K562 (cell line): ENCODE measurements at regions not wholly inside any gene's neighbourhood (a gene's known extent, or its start where the extent isn't known, plus 50 kb on each side); places are given as distances from the start of the nearest gene placed in this dataset.

Experiments used
- ATAC-seq: fragments of 200-7000 bp; cut with Tn5 transposase; 3 replicates; pipeline ENCODE4 v1.9.1; 2020; ENCODE audit warnings: moderate library complexity
- BruUV-seq: library from RNA; stranded (reverse); fragments of 400-500 nt; replicated peaks from 2 replicates; lab custom pipeline; 2021; lab: Mats Ljungman, UMichigan
- CTCF ChIA-PET: fragments of 300-600 bp; formaldehyde crosslinking; extraction: SDS; loops from one replicate; lab custom pipeline; 2021; ENCODE audit warnings: low intra/inter-chr PET ratio; lab: Yijun Ruan, JAX
- POLR2A ChIA-PET: fragments of 300-600, 350-650 bp; sonication (Branson Sonifier 250); formaldehyde crosslinking; extraction: SDS; loops from one replicate; lab custom pipeline; 2021; ENCODE audit warnings: antibody characterized with exemption, inconsistent platforms; lab: Yijun Ruan, JAX
- DNase-seq, 4 experiments: peaks; one replicate each; pipeline versions ENCODE4 v3.0.0 to v3.0.0-alpha.2; 2011 to 2018; ENCODE audit warnings: low spot score in 3 of 4, mixed read lengths in 3 of 4; ENCODE audit errors: extremely low read depth in 1 of 4
- FAIRE-seq: peaks from 2 replicates; lab custom pipeline; 2011; peaks lifted over from hg19 to GRCh38; lab: Jason Lieb, UNC
- H2AFZ ChIP-seq: 2 replicates; pipeline ENCODE4 v1.6.0; 2011; ENCODE audit warnings: low read depth, low read length, control low read depth, inconsistent platforms
- H3K27ac ChIP-seq: fragments of 200-600 bp; 3 replicates; pipeline ENCODE4 v1.8.0; 2011; ENCODE audit warnings: low read depth, mild to moderate bottlenecking, control low read depth, inconsistent platforms, low read length, moderate library complexity, mixed read lengths; ENCODE audit errors: extremely low read depth
- H3K27me3 ChIP-seq, 2 experiments: fragments of 300-600 bp in 1 of 2; 2 replicates in 1 of 2; 3 replicates in 1 of 2; pipeline versions ENCODE4 v1.6.0 to v1.8.0; 2011; ENCODE audit warnings: inconsistent platforms in 2 of 2, low read length in 2 of 2, mild to moderate bottlenecking in 1 of 2, mixed read lengths in 1 of 2, moderate library complexity in 1 of 2; ENCODE audit not compliant: control insufficient read depth in 2 of 2, insufficient read depth in 2 of 2
- H3K36me3 ChIP-seq: fragments of 300-600 bp; 3 replicates; pipeline ENCODE4 v1.8.0; 2011; ENCODE audit warnings: mild to moderate bottlenecking, low read length, inconsistent platforms; ENCODE audit not compliant: control insufficient read depth, insufficient read depth
- H3K4me1 ChIP-seq, 2 experiments: fragments of 200-600 bp in 1 of 2; replicated peaks in 1 of 2; 2 replicates in 1 of 2; 3 replicates in 1 of 2; pipeline versions ENCODE4 v1.5.1 to v1.8.0; 2011; ENCODE audit warnings: inconsistent platforms in 2 of 2, low read length in 2 of 2, mild to moderate bottlenecking in 1 of 2, mixed read lengths in 1 of 2, moderate library complexity in 1 of 2; ENCODE audit not compliant: control insufficient read depth in 2 of 2, insufficient read depth in 2 of 2
- H3K4me2 ChIP-seq: 2 replicates; pipeline ENCODE4 v1.6.1; 2011; ENCODE audit warnings: low read length, control low read depth, inconsistent platforms, mixed read lengths; ENCODE audit not compliant: insufficient read depth
- H3K4me3 ChIP-seq: fragments of 200-600 bp; sonication (generic), shearing (Covaris generic); 2 replicates; pipeline ENCODE4 v1.5.1; 2016; ENCODE audit warnings: control low read depth, inconsistent platforms
- H3K79me2 ChIP-seq: fragments of 200-600 bp; 3 replicates; pipeline ENCODE4 v1.8.0; 2011; ENCODE audit warnings: low read length, inconsistent platforms; ENCODE audit not compliant: control insufficient read depth, insufficient read depth
- H3K9ac ChIP-seq, 2 experiments: 2 replicates each; pipeline versions ENCODE4 v1.6.0 to v1.6.1; 2011; ENCODE audit warnings: low read depth in 2 of 2, low read length in 2 of 2, control low read depth in 1 of 2, inconsistent platforms in 1 of 2, mild to moderate bottlenecking in 1 of 2, mixed read lengths in 1 of 2; ENCODE audit not compliant: insufficient read depth in 1 of 2
- H3K9me1 ChIP-seq: one replicate; pipeline ENCODE4 v1.6.0; 2011; ENCODE audit warnings: inconsistent platforms, mild to moderate bottlenecking, low read length, moderate library complexity; ENCODE audit not compliant: control insufficient read depth, insufficient read depth
- H3K9me3 ChIP-seq: replicated peaks from 2 replicates; pipeline ENCODE4 v1.5.1; 2011; ENCODE audit warnings: low read depth, low read length, inconsistent platforms; ENCODE audit not compliant: control insufficient read depth, insufficient read depth
- H4K20me1 ChIP-seq: replicated peaks from 2 replicates; pipeline ENCODE4 v1.6.1; 2011; ENCODE audit warnings: low read length, inconsistent platforms, mixed read lengths; ENCODE audit not compliant: control insufficient read depth, insufficient read depth
- BCOR ChIP-seq: fragments of 450-650 bp; IDR thresholded peaks from 2 replicates; pipeline ENCODE4 v1.6.1; 2016
- C11orf30 ChIP-seq: fragments of 450-650 bp; IDR thresholded peaks from 2 replicates; pipeline ENCODE4 v1.6.1; 2016; ENCODE audit warnings: low read depth, mild to moderate bottlenecking
- FOXK1 ChIP-seq: sonication (generic); formaldehyde crosslinking; IDR thresholded peaks from 2 replicates; pipeline ENCODE4 v1.8.0; 2022; ENCODE audit warnings: missing genetic modification reagents, mild to moderate bottlenecking, borderline replicate concordance
- JUNB ChIP-seq: fragments of 450-650 bp; formaldehyde crosslinking; conservative IDR thresholded peaks from 2 replicates; pipeline ENCODE4 v1.4.0; 2020; ENCODE audit warnings: mild to moderate bottlenecking
- MAZ ChIP-seq, 2 experiments: fragments of 450-650 bp in 1 of 2; sonication (generic) in 1 of 2; formaldehyde crosslinking; IDR thresholded peaks in 1 of 2; conservative IDR thresholded peaks in 1 of 2; 2 replicates each; pipeline versions ENCODE4 v1.4.0 to v1.5.0; 2020; ENCODE audit warnings: mild to moderate bottlenecking in 1 of 2, missing genetic modification reagents in 1 of 2
- MTF1 ChIP-seq: fragments of 250-450 bp; sonication (Bioruptor Pico); IDR thresholded peaks from 2 replicates; pipeline ENCODE4 v1.9.0; 2021; ENCODE audit warnings: moderate library complexity, mild to moderate bottlenecking, inconsistent platforms, borderline replicate concordance
- POU5F1 ChIP-seq: fragments of 150-350 bp; IDR thresholded peaks from 2 replicates; pipeline ENCODE4 v1.6.1; 2014; ENCODE audit warnings: borderline replicate concordance, low read length, low read depth, mild to moderate bottlenecking; ENCODE audit not compliant: partially characterized antibody
- RBFOX2 ChIP-seq: fragments of 200-400 bp; formaldehyde crosslinking; IDR thresholded peaks from 2 replicates; pipeline ENCODE4 v1.6.1; 2017; ENCODE audit warnings: low read depth, mild to moderate bottlenecking, low read length, moderate library complexity
- SMC3 ChIP-seq: conservative IDR thresholded peaks from 2 replicates; pipeline ENCODE4 v1.6.1; 2011; ENCODE audit warnings: low read depth, low read length, improper control_type of control experiment; ENCODE audit not compliant: insufficient read depth
- TCF7L2 ChIP-seq: fragments of 150-350 bp; IDR thresholded peaks from 2 replicates; pipeline ENCODE4 v1.6.1; 2016; ENCODE audit warnings: low read depth, mild to moderate bottlenecking, low read length, moderate library complexity
- TGIF2 ChIP-seq: sonication (generic); formaldehyde crosslinking; IDR thresholded peaks from 2 replicates; pipeline ENCODE4 v1.8.1; 2022; ENCODE audit warnings: mild to moderate bottlenecking, missing genetic modification reagents, moderate library complexity
- ZFP30 ChIP-seq: fragments of 250-450 bp; sonication (Bioruptor Pico); IDR thresholded peaks from 2 replicates; pipeline ENCODE4 v1.8.0; 2022; ENCODE audit warnings: moderate library complexity, mild to moderate bottlenecking, inconsistent platforms, borderline replicate concordance
- ZNF507 ChIP-seq: conservative IDR thresholded peaks from 2 replicates; pipeline ENCODE4 v1.6.1; 2017; ENCODE audit warnings: missing genetic modification characterization, missing compliant biosample characterization
- ZNF717 ChIP-seq: fragments of 250-450 bp; sonication (Bioruptor Pico); IDR thresholded peaks from 2 replicates; pipeline ENCODE4 v1.5.0; 2021
- WGBS: fragments of 100-300 bp; shearing (Covaris generic); methylation state at CpG from one replicate; pipeline ENCODE4 v1.1.6; 2016; ENCODE audit warnings: low coverage, mixed read lengths; ENCODE audit not compliant: insufficient coverage; ENCODE audit errors: missing lambda C conversion rate; 5-methylcytosine and 5-hydroxymethylcytosine counted together
- in situ Hi-C: fragments of 300-500 bp; cut with MboI; formaldehyde crosslinking; loops from 4 replicates; pipeline ENCODE4 v1.15.0; 2018; ENCODE audit warnings: inconsistent platforms, mixed read lengths
- intact Hi-C: fragments of 100-400 bp; cut with micrococcal nuclease; formaldehyde crosslinking; loops from 2 replicates; pipeline ENCODE4 v1.14.2; 2022

GRCh38 chr14:43937001-43937400, 570.1 kb downstream of the FSCB start:
- DNase-seq = no peak
- Histone ChIP-seq H3K79me2 (no peaks in the 10 kb centered on the region), H3K9ac (no peak overlapping the region)
- TF ChIP-seq FOXK1 (CRISPR knock-in tag) (no peak), ZNF717 (CRISPR knock-in tag) (no peak), POU5F1 (no peak), TCF7L2 (no peak), RBFOX2 (no peak), SMC3 (no peak), JUNB (CRISPR knock-in tag) (no peak), BCOR (no peak), C11orf30 (no peak), ZFP30 (CRISPR knock-in tag) (no peak), TGIF2 (no peak), MAZ (CRISPR knock-in tag; conservative IDR thresholded peaks at IDR 0.05 in 1 of 2, IDR thresholded peaks at IDR 0.05 in 1 of 2) (no peak), MTF1 (CRISPR knock-in tag) (no peak), ZNF507 (tag) (no peak)
- TF ChIP-seq, all 486 proteins: peak for 0
- no peaks in the 10 kb centered on the region for H3K9me1 ChIP-seq
- no peaks in the 10 kb centered on the region for H3K9me3 ChIP-seq
- in situ Hi-C loops = no loop called here
- ChIA-PET CTCF (no interaction called here), POLR2A (no interaction called here)
- no TSS peak for BruUV-seq
- no peak overlapping the region for H3K27ac ChIP-seq
- no peak for FAIRE-seq
- no peak overlapping the region for H3K4me3 ChIP-seq
- H2AFZ ChIP-seq = no peak overlapping the region
- no peaks in the 10 kb centered on the region for H3K4me1 ChIP-seq
- H4K20me1 ChIP-seq = no peaks in the 10 kb centered on the region
- no peak overlapping the region for H3K4me2 ChIP-seq
- intact Hi-C loops = no loop called here
- 0% methylated on average over 2 of the region's 2 CpGs for WGBS
- no peaks in the 10 kb centered on the region for H3K36me3 ChIP-seq
- H3K27me3 ChIP-seq = no peaks in the 10 kb centered on the region
- no peak for ATAC-seq
